Muscle of leg (tissue), 3 donors: ENCODE measurements at regions not wholly inside any gene's neighbourhood (a gene's known extent, or its start where the extent isn't known, plus 50 kb on each side); places are given as distances from the start of the nearest gene placed in this dataset.
A peak's percentile ranks its signal among the peaks of the same experiment; 100 is the strongest.

Source experiments
- DNase-seq: peaks from one replicate; pipeline ENCODE4 v3.0.0; 2013
- H3K27ac ChIP-seq: one replicate; pipeline ENCODE4 v1.5.1; 2013; ENCODE audit warnings: mild to moderate bottlenecking, low read length, control low read depth
- H3K27me3 ChIP-seq: one replicate; pipeline ENCODE4 v1.6.1; 2013; ENCODE audit warnings: low read length; ENCODE audit not compliant: control insufficient read depth, insufficient read depth
- H3K36me3 ChIP-seq: one replicate; pipeline ENCODE4 v1.6.1; 2013; ENCODE audit warnings: low read length; ENCODE audit not compliant: control insufficient read depth, insufficient read depth
- H3K4me1 ChIP-seq: one replicate; pipeline ENCODE4 v1.6.1; 2013; ENCODE audit warnings: low read length; ENCODE audit not compliant: control insufficient read depth, insufficient read depth
- H3K4me3 ChIP-seq: one replicate; pipeline ENCODE4 v1.5.1; 2013; ENCODE audit warnings: low read length, control low read depth
- H3K9me3 ChIP-seq: replicated peaks from 2 replicates; pipeline ENCODE4 v1.6.1; 2013; ENCODE audit warnings: low read depth, low read length; ENCODE audit not compliant: control insufficient read depth
- WGBS: methylation state at CpG from one replicate; pipeline ENCODE4 v1.1.5; 2013; ENCODE audit warnings: missing lambda C conversion rate; ENCODE audit not compliant: insufficient coverage; 5-methylcytosine and 5-hydroxymethylcytosine counted together

- 44% methylated on average over 1 of the region's 1 CpG for WGBS
- peak; percentile 21 for DNase-seq
Measured at GRCh38 chr5:112681481-112681908, 56.2 kb upstream of the APC start.

GRCh38 chr5:112682621-112683061, 55.0 kb upstream of the APC start:
- Histone ChIP-seq H3K27me3 (no peaks in the 10 kb centered on the region), H3K4me3 (no peak overlapping the region), H3K9me3 (no peaks in the 10 kb centered on the region), H3K27ac (no peak overlapping the region), H3K4me1 (peaks cover 14% of the 10 kb centered on the region), H3K36me3 (no peaks in the 10 kb centered on the region)
- DNase-seq, result no peak
- 90% methylated on average over 2 of the region's 3 CpGs for WGBS

More at GRCh38 chr5:112681481-112681908, 56.2 kb upstream of the APC start:
- Histone ChIP-seq H3K4me1 (peaks cover 12% of the 10 kb centered on the region), H3K27me3 (no peaks in the 10 kb centered on the region), H3K9me3 (no peaks in the 10 kb centered on the region), H3K27ac (no peak overlapping the region), H3K36me3 (no peaks in the 10 kb centered on the region), H3K4me3 (no peak overlapping the region)

- Histone ChIP-seq H3K27me3 (no peaks in the 10 kb centered on the region), H3K4me1 (peaks cover 14% of the 10 kb centered on the region), H3K9me3 (no peaks in the 10 kb centered on the region), H3K27ac (no peak overlapping the region), H3K36me3 (no peaks in the 10 kb centered on the region), H3K4me3 (no peak overlapping the region)
- no peak for DNase-seq
- WGBS, result no CpG with 5 or more reads among the region's 1 CpG
Measured at GRCh38 chr5:112684121-112684520, 53.6 kb upstream of the APC start.

GRCh38 chr5:112684737-112685136, 52.9 kb upstream of the APC start:
- peak; percentile 72 for DNase-seq
- no peak overlapping the region for H3K4me3 ChIP-seq
- peak overlapping the region; percentile 68 for H3K27ac ChIP-seq
- no peaks in the 10 kb centered on the region for H3K27me3 ChIP-seq
- WGBS, result 47% methylated on average over 4 of the region's 4 CpGs
- no peaks in the 10 kb centered on the region for H3K9me3 ChIP-seq
- no peaks in the 10 kb centered on the region for H3K36me3 ChIP-seq
- H3K4me1 ChIP-seq, result peaks cover 14% of the 10 kb centered on the region

DNA sequence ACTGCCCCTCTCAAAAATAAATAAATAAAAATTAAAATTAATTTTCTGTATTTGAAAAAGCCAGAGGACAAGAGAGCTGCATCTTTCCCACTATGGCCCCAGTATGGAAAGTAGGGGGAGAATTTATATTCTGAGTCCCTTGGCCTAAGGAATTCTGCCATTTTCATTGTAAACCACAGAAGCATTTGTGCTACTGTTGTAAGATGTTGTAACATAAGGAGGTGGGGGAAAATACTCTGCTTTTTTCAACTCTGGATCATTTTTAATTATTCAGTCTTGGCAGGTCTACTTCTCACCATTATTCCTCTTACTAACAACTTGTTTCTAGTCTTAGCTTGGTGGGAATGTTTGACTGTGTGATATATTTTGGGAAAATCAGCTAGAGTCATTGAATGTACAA, 52.3 kb upstream of the APC start:
- peak overlapping the region; percentile 30 for H3K27ac ChIP-seq

GRCh38 chr5:112685931-112686330, 51.8 kb upstream of the APC start:
- no peaks in the 10 kb centered on the region for H3K9me3 ChIP-seq
- peak; percentile 82 for DNase-seq
- H3K36me3 ChIP-seq, result no peaks in the 10 kb centered on the region
- H3K4me1 ChIP-seq, result peaks cover 14% of the 10 kb centered on the region
- no peaks in the 10 kb centered on the region for H3K27me3 ChIP-seq
- H3K27ac ChIP-seq, result peak overlapping the region; percentile 29
- H3K4me3 ChIP-seq, result no peak overlapping the region
- no CpG with 5 or more reads among the region's 2 CpGs for WGBS

More for the DNA sequence above, 52.3 kb upstream of the APC start:
- H3K36me3 ChIP-seq, result no peaks in the 10 kb centered on the region
- DNase-seq, result no peak
- no peaks in the 10 kb centered on the region for H3K9me3 ChIP-seq
- H3K27me3 ChIP-seq, result no peaks in the 10 kb centered on the region
- H3K4me1 ChIP-seq, result peaks cover 14% of the 10 kb centered on the region
- no peak overlapping the region for H3K4me3 ChIP-seq

DNA sequence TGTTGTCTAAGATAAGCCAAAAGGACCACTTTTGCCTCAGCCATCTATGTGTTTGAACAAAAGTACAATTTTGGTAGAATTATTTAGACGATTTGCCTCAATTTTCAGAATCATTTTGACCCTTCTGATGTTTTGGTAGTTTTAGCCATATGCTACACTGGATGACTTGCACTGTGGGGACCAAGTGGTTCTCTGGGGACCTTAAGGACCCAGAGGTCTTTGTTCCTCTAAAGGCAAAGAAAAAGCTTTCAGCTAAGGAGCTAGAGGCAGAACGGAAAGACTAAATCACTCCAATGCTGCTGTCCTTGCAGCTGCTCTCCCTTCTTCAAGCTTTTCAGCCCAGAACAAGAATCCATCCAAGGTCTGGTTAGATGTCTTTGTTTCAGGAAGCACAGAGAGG, 51.0 kb upstream of the APC start:
- no peaks in the 10 kb centered on the region for H3K27me3 ChIP-seq
- no peaks in the 10 kb centered on the region for H3K9me3 ChIP-seq
- no peak overlapping the region for H3K27ac ChIP-seq
- peaks cover 12% of the 10 kb centered on the region for H3K4me1 ChIP-seq
- no peak overlapping the region for H3K4me3 ChIP-seq
- no peak for DNase-seq
- 83% methylated on average over 1 of the region's 2 CpGs for WGBS
- no peaks in the 10 kb centered on the region for H3K36me3 ChIP-seq

- Histone ChIP-seq H3K36me3 (no peaks in the 10 kb centered on the region), H3K27ac (no peak overlapping the region), H3K4me1 (peaks cover 12% of the 10 kb centered on the region), H3K27me3 (no peaks in the 10 kb centered on the region), H3K4me3 (no peak overlapping the region), H3K9me3 (no peaks in the 10 kb centered on the region)
- DNase-seq, result no peak
Measured at GRCh38 chr5:112687306-112687705, 50.4 kb upstream of the APC start.
